ENCODE measurements at regions not wholly inside any gene's neighbourhood (a gene's known extent, or its start where the extent isn't known, plus 50 kb on each side); places are given as distances from the start of the nearest gene placed in this dataset.

DNA sequence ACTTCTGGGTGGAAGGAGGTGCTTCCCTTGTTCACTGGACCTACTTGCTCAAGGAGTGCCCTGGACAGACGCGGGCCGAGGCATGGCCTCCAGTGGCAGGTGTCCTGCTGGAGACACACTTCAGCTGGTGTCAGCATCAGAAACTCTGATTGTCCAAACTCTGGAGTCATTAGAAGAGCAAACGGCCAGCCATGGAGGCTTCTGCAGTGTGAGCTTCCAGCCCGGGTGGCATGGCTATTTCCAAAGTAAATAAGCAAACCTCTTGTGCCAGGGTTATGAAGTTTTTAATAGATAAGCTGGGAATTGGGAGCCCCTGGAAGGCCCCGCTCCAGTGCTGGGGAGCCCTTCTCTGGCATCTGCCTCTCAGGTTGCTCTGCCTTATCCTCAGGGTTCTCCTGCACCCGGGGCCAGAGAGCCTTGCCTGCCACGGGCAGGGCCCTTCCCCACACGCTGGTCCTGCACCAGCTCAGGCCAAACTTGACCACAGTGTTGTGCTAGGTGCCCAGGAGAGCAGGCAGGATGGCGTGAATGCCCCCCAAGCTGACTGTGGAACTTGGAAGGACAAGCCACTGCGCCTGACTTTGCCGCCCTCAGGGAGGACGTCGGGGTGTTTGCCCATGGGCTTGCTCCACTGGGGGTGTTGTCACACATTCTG lies 285.6 kb downstream of the GADD45G start:
- DNase-seq = no peak

DNA sequence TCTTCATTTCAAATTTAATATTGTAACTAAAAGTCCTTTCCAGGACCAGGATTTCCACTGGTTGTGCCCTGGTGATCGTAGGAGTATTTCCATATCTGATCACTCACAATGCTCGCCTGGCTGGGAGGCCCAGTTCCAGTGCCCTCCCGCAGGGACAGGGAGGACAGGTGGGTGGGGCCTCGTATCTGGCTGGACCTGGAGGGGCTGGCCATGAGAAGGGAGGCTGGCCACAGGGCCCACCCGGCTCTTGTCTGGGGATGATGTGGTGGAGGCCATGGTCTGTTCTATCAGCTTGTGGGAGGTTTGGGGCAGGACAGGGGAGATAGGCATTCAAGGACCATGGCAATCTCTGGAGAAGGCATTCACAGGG lies 286.4 kb downstream of the GADD45G start:
- DNase-seq = no peak

DNA sequence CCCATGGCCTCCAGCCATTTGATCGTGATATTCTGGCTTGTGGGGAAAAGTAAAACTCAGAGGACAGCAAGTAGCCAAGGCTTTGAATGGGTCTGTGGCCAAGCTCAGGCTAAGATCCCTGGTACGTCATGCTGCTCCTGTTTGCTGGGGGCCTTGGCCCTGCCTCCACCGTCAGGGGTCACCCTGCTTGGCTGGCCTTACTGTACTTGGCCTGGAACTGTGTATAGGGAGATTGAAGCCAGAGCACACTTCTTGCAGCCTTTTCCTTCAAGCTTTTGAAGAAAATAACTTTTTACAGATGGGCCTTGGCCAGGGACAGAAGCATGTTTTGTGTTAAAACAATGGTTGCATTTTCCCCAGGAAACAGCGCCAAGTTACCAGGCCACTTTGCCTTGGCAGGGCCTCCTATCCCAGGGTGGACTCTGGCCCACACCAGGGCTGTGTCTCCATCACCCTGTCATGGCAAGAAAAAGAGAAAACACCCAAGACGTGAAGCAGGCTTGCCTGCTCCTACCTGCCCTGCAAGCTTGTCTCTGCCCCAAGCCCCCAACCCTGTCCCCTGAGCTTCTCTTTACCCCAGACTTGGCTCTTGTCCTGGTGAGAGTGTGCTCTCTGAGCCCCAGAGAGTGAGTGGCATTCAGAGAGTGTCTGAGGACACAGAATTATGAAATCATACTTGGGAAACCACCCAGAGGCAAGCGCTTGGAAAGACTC lies 286.9 kb downstream of the GADD45G start:
- DNase-seq = no peak

DNA sequence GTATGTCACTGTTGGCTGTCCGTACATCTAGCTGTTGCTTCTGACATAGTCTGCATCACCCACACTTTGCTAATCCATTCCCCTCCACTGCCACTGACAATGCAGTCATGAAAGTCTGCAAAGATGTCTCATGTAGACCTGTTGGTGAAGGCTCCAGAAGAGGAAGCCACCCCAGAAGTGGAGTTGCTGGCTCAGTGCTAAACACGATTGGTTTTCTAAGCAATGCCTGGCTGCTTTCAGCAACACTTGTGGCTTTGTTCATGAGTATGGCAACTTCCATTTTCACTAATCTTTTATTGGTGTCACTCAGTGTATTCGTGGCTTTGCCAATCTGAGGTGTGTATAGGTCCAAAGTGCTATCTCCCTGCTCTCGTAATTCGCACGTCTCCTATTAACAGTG lies 288.1 kb downstream of the GADD45G start:
- no peak for DNase-seq

DNA sequence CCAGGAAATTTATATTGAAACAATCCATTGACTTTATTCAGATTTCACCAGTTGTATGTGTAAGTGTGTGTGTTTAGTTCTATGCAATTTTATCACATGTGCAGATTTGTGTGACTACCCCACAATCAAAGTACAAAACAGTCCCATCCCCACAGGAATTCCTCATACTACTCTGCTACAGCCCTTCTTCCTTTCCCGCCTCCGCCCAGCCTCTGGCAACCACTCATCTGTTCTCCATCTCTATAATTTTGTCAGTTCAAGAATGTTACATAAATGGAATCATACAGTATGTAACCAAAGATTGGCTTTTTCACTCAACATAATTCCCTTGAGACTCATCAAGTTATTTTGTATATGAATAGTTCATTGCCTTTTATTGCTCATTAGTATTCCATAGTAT lies 289.1 kb downstream of the GADD45G start:
- DNase-seq = no peak

DNA sequence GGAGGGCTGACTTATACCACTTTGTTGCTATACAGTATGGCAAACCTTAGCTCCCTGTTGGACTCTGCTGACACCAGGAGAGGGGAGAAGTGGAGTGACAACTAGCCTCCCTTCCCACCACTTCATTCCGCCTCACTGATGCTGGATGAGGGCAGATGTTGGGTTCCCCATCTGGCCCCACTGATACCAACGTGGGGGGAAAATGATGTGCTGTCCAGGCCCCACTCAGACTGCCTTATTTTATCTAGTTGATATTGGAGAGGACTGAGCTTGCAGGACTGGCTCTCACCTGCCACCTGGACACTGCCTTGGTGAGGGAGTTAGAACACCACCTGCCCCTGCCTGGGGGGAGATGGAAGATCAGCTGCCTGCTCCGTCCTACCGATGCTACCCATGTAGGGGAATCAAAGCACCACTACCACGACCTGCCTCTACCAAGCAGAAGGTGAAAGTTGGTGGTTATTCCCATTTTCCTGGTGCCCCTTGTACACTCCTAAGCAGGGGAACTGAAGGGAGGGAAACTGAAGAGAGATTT lies 292.1 kb downstream of the GADD45G start:
- DNase-seq = no peak

DNA sequence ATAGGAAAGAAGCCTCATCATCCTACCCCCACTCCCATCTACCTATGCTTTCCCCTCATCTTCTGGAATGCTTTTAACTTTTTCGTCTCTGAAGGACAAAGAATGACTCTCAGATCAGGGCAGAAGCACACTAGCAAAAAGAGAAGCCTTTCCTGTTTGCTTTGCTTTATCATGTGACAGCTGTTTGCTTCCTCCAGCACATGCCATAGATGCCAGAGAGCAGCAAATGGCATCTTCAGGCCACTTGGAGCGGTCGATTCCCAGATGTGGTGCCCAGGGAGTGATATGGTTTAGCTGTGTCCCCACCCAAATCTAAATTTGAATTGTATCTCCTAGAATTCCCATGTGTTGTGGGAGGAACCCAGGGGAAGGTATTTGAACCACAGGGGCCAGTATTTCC lies 294.8 kb downstream of the GADD45G start:
- no peak for DNase-seq

DNA sequence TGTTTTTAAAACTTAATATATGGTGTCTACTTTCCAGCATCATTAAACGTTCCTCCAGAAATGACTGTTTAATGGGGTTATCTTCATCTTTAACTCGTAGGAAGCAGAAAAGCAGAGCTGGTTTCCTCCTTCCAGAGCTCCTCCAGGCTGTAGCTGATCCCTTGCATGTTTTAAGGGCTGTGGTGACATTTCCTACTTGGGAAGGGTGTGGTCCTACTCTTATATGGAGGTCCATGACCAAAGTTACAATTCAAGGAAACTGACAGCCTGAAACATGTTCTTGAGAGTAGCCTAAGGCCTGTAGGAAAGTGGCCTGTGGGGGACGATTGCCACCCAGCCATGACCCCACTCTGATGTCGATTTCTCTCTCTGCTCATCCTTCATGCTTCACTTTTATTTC lies 297.1 kb downstream of the GADD45G start:
- no peak for DNase-seq

DNA sequence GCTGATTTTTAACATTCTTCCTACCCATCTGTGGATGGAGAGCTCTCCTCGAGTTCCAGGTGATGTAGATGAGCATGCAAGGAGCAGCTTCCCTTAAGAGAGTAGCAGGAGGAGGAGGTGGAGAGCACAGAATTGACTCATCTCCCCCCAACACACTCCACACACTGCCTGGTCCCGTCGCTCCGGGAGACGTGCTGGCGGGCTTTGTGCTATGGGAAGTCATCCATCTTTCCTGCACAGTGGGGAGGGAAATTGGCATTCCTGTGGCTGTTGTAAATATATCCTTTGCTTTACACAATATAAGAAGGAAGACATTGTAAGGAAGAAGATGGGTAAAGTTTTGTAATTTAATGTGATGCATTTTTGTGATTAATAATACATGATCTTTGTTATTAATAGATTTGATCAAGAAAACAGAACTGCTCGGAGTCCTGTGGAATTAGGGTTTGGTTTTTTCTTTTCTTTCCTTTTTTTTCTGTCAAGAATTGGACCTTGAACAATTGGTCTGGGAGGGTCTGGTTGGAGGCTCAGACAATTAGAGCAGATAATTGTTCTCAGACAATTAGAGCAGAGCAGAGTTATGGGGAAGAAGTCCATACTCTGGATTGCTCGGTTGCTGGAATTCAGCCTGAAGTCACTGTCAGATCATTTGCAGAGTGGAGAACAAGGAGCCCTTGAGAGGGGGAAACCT lies 297.8 kb downstream of the GADD45G start:
- no peak for DNase-seq

DNA sequence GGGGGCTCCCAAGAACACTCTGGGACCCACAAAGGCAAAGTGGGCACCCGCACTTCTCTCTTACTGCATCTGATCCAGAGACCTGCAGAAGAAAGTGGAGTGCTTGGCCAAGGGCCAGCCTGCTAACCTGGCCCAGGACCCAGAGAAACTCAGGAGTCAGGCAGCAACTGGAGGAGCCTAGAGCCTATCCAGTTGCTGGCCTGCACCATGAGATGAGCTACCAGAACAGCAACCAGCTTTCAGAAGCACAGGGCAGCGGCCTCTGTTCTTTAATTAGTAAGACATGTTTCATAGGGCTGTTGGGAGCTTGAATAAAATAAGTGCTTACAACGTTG lies 298.3 kb downstream of the GADD45G start:
- no peak for DNase-seq

DNA sequence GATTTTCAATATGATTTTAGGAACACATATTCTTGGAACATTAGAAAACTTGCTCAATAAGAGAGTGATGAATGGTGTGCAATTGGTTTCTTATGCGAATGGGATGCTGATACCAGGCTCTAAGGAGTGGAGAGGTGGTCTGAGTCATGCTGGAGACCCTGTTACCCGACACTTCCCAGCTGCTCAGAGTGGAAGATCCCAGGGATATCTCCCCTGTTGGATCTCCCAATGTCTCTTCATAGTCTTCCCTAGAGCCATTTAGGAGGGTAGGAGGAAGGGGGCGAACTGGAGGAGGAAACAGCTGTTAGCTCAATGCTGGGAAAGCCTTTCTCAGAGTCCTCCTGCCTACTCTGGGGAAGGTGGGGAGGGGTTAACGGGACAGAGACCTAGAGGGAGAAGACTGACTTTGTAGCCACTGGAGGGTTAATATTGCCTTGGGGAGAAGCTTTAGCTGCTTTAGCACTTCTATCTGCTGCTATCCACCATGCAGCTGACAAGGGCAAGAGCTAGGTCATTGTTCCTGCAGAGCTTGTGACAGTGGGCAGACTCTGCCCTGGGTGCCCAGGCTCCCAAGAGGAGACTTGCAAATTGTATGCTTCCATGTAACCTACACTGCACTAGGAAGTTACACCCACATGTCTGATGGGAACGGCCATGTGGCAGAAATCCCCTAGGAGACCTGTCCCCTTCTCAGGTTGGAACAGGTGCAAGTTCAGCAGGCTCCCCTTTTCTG lies 301.0 kb downstream of the GADD45G start:
- no peak for DNase-seq

DNA sequence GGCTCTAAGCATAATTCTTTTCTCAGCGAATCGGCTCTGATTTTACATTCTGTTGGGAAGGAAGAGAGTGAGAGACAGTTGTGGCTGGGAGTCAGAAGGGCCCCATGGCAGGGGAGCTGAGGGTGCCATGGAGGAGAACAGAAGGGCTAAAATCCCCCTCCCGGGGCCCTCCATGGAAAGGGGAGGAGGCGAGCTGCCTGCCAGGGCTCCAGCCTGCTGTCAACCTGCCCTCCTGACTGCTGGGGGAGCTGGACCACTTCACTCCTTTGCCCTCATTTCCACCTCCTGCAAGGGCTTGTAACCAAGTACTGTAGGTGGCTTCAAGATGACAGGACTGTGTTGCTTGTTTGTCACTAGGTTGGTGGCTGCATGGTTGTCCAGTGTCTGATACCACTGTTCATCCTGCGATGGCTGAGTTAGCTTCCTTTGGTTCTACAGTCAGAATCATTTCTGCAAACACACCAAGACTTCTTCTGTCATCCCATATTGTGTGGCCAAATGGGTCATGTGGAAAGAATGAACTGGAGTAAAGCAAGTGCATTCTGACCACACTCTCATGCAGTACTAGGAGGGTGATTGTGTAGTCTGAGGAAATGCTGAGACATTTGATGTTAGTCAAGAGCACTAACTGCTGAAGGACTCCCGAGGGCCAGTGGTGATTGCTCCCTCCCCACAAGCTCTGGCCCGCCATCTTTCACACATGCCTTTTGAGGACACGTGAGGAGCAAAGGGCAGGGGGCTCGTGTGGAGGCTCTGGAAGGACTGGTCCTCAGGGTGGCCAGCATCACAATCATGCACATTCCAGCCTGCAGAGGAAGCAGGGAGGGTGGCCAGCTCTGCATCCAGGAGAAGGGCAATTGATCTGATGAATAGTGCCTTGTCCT lies 307.2 kb downstream of the GADD45G start:
- DNase-seq = no peak

DNA sequence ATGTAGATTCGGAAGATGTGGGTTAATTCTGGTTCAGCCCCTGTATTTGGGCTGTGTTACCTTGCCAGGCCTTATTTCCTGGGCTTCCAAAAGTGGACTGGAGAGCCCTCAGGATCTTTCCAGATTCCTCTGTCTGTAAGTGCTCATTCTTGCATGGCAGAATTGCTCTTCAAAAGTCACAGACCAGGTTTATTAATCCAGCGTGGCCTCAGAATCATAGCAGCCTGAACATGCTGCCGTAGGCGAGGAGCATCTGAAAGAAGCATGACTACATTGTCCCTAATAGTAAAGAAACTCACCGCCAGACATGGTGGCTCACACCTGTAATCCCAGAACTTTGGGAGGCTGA lies 307.8 kb downstream of the GADD45G start:
- DNase-seq = no peak

DNA sequence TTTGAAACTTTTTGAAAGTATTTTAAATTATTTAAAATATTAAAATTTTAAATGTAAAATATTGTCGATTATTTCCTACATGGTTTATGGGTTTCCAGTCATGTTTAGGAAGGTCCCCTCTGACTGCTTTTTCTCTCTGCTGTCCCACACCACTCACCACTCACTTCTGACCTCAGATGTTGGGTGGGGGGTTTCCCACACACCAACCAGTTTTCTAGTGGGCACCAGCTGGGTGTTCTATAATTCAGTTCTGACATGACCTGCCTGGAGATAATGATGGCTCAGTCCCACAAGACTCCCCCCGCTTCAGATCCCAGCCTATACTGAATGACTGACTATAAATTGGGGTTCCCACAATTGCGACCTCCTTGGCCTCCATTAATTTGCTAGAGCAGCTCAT lies 310.4 kb downstream of the GADD45G start:
- no peak for DNase-seq

DNA sequence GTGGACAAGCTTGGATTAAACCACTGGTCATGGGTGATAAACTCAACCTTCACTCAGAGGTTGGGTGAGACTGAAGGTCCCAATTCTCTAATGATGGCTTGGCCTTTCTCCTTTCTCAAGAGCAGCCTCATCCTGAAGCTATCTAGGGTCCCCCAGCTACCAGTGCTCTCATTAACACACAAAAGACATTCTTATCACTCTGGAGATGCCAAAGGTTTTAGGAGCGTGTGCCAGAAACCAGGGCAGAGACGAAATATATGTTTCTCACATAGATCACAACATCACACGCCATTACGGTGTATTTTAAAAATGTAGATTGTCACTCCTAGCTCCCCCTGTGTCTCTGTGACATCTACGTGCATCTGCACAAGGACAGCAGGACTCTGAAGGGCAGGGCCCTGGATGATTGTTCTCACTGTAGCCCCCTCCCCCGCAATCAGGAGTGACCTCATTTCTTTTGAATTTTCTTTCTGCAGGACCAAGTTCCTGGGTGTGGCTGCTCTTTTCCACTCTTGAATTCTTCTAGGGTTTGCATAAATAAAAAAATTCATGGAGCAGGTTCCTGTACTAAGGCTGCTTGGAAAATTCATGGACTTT lies 311.3 kb downstream of the GADD45G start:
- no peak for DNase-seq

DNA sequence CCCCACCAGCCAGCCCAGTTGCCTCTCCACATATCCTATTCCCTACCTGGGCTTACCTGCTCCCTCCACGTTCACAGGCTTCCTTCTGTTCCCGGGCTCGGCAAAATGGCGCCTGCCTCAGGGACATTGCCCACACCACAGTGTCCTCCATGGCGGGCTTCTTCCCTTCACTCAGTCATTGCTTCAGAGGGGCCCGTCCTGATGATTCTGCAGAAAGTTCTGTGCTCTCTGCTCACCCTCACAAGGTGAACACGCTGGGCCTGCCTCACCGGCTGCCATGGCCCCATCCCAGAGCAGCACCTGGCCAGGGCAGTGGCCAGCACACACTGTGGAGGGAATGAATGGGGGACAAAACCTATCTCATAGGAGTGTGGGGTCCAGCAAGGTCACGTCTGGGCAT lies 313.0 kb downstream of the GADD45G start:
- DNase-seq = no peak

DNA sequence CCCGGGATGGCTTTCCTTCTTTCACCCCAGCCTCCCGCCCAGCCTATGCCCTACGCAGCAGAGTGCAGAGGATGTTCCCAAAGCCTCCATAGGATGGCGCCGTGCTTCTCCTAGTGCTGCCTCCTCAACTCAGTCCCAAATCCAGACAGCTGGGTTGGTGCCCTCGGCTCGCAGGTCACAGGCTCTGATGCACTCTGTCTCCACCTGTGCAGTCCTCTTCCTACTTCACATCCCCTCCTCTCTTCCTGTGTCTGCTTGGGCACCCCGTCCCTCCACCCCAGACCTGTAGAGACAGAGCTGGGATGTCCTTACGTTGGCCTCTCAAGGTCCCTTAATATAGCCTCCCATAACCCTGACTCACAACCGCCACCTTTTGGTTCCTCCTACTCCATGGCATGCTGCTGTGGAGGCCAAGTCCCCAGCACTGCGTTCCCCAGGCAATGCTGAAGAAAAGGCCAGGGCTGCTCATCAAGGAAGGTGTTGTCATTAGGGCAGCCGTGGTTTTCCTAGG lies 314.4 kb downstream of the GADD45G start:
- DNase-seq = no peak

DNA sequence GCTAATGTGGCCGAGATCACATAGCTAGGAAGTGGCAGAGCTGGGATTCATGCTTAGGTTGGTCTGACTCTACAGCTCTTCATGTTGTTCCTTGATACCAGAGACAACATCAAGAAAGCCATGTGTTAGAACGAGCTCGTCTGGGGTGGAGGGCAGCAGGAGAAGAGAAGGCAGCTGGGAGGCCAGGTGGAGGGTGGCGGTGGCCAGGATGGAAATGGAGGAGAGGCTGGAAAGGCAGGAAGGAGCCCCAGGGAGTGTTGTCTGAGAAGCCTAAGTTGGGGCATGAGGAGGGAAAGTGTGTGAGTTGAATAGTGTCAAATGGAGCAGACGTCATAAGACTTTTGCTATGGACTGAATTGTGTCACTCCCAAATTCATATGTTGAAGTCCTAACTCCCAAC lies 315.3 kb downstream of the GADD45G start:
- DNase-seq = no peak

DNA sequence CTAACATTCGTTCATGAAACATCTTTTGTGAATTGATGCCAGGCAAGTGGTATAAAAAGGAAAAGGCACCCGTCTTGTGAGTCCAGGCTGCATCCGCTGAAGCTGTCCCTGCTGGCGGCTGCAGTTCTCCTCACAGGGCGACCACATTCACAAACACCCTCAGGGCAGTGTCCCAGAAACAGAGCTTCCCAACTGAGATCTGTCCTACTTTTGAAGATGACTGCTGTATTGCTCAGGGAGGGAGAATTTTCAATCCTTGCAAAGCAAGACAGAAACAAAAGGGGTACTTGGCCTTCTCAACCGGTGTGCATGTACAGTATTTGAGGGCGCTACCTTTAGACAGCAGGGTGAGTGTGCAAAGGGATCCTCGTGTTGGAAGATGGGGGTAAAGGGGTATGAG lies 316.1 kb downstream of the GADD45G start:
- DNase-seq = no peak

DNA sequence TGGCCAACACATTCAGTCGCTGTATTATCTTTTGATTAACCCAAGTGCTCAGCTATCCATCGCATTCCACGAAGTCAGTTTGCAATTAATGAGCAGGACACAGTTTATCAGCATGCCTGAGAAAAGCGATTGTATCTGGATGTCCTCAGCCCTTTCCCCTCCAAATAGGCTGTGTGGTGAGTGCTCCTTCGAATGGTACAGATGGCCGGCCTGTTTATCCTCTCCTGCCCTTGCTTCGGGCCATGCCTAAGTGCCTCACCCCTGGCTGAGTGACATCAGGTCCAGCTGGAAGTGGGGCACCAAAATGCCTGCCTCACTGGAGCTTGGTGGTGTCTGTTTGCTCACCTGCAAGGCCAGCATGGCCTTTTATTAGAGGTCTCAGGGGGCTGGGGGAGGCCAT lies 317.3 kb downstream of the GADD45G start:
- no peak for DNase-seq

DNA sequence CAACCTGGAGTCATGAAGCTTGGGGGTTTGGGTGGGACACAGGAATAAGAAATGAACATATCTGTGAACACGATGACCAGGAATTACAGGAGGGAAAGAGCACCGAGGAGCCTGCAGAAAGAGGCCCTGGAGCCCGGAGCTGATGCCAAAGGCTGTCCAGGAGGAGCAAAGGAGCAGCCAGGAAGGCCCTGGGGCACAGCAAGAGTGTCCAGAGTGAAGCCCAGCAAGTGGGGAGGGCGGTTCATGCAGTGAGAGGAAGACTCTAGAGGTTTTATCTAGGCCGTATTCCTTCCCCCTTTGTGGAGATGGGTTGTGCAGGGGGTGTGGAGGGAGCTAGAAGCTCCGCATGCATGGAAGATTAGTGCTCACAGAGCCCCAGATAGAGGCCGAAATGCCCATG lies 318.4 kb downstream of the GADD45G start:
- DNase-seq = no peak

DNA sequence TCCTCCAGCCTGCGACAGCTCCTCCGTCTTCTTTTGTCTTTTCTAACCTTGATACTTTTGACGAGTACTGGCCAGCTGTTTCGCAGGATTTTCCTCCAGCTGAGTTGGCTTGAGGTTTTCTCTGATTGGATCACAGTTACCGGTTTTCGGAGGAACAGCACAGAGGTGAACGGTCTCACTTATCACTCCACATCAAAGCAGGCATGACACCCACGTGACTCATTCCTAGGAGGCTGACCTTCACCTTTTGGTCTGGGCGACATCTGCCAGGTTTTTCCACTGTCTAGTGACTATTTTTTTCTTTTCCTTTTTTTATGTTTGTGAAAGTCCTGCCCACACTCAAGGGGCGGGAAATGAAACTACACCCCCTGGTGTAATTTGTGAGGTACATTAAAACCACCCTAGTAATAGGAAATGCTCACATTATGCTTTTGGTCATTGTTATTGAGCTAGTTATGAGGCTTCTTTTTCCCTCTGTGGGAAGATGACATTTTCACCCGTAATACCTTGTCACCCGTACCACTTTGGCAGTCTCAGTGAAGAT lies 319.2 kb downstream of the GADD45G start:
- DNase-seq = no peak
